Embryonic facial prominence (tissue), 1 donor: ENCODE measurements at regions not wholly inside any gene's neighbourhood (a gene's known extent, or its start where the extent isn't known, plus 50 kb on each side); places are given as distances from the start of the nearest gene placed in this dataset.
A peak's percentile ranks its signal among the peaks of the same experiment; 100 is the strongest.
"Not testable (repeated sequence)": the region's sequence is repeated elsewhere in the genome, so short reads cannot be mapped to it uniquely, and the experiment has no call there.

ENCODE experiments used
- DNase-seq: peaks from one replicate; pipeline ENCODE4 v3.0.0-alpha.2; 2016; ENCODE audit errors: extremely low spot score

- no peak for DNase-seq
These were observed 255.6 kb downstream of the OSR1 start for GRCh38 chr2:19102696-19103423.

- DNase-seq, result no peak
These were observed 256.5 kb downstream of the OSR1 start for GRCh38 chr2:19101968-19102367.

GRCh38 chr2:19100570-19100969 lies 257.9 kb downstream of the OSR1 start:
- DNase-seq, result no peak

GRCh38 chr2:19099181-19099580 lies 259.2 kb downstream of the OSR1 start:
- no peak for DNase-seq

- no peak for DNase-seq
These were observed 259.8 kb downstream of the OSR1 start for GRCh38 chr2:19098467-19099160.

- not testable (repeated sequence) for DNase-seq
These were observed 268.9 kb downstream of the OSR1 start for GRCh38 chr2:19089476-19089875.

GRCh38 chr2:19086231-19086651 lies 272.2 kb downstream of the OSR1 start:
- DNase-seq, result no peak

- no peak for DNase-seq
These were observed 279.7 kb downstream of the OSR1 start for GRCh38 chr2:19078709-19079108.

GRCh38 chr2:19073522-19073921 lies 284.9 kb downstream of the OSR1 start:
- no peak for DNase-seq

GRCh38 chr2:19072161-19072560 lies 286.3 kb downstream of the OSR1 start:
- no peak for DNase-seq

- no peak for DNase-seq
These were observed 287.5 kb downstream of the OSR1 start for GRCh38 chr2:19070886-19071285.

- DNase-seq, result no peak
These were observed 290.2 kb downstream of the OSR1 start for GRCh38 chr2:19068206-19068605.

- no peak for DNase-seq
These were observed 296.1 kb downstream of the OSR1 start for GRCh38 chr2:19062370-19062769.

GRCh38 chr2:19059076-19059475 lies 299.3 kb downstream of the OSR1 start:
- no peak for DNase-seq

GRCh38 chr2:19051203-19051831 lies 307.1 kb downstream of the OSR1 start:
- no peak for DNase-seq

GRCh38 chr2:19050354-19050753 lies 308.1 kb downstream of the OSR1 start:
- no peak for DNase-seq

- no peak for DNase-seq
These were observed 309.7 kb downstream of the OSR1 start for GRCh38 chr2:19048593-19049266.

GRCh38 chr2:19046986-19047780 lies 311.2 kb downstream of the OSR1 start:
- no peak for DNase-seq

- DNase-seq, result no peak
These were observed 313.3 kb downstream of the OSR1 start for GRCh38 chr2:19045151-19045550.

GRCh38 chr2:19043893-19044292 lies 314.5 kb downstream of the OSR1 start:
- no peak for DNase-seq

- DNase-seq, result peak; percentile 75
These were observed 316.9 kb downstream of the OSR1 start for GRCh38 chr2:19041434-19042041.
